ENCODE measurements at regions not wholly inside any gene's neighbourhood (a gene's known extent, or its start where the extent isn't known, plus 50 kb on each side); places are given as distances from the start of the nearest gene placed in this dataset.
A peak's percentile ranks its signal among the peaks of the same experiment; 100 is the strongest.
"Not testable (repeated sequence)": the region's sequence is repeated elsewhere in the genome, so short reads cannot be mapped to it uniquely, and the experiment has no call there.

GRCh38 chr13:109939180-109939579 lies 152.8 kb upstream of the IRS2 start:
- no peak for TF ChIP-seq CTCF (IDR thresholded peaks at IDR 0.05; ENCODE audit: unreplicated experiment)
- no peaks in the 10 kb centered on the region for H3K4me1 Mint-ChIP-seq (ENCODE audit: insufficient read depth, unreplicated experiment)
- POLR2A ChIA-PET: interaction anchor here (0.7 kb wide), 2 partner anchors 10 to 687 kb away, joined by 3 to 5 read pairs; no protein-coding TSS in a partner anchor
- no peaks in the 10 kb centered on the region for H3K36me3 Mint-ChIP-seq (ENCODE audit: insufficient read depth, unreplicated experiment)
- no TSS peak for BruUV-seq (replicated peaks)
- H3K4me3 Mint-ChIP-seq (ENCODE audit: unreplicated experiment): no peak overlapping the region
- DNase-seq (ENCODE audit: unreplicated experiment): no peak
- no peak overlapping the region for H3K27ac Mint-ChIP-seq (ENCODE audit: low read depth, unreplicated experiment)
- intact Hi-C loops (cut with micrococcal nuclease): loop anchor here (5.0 kb wide), 1 partner anchor 168 kb away; no protein-coding TSS in a partner anchor
- H3K9me3 Mint-ChIP-seq (ENCODE audit: unreplicated experiment): no peaks in the 10 kb centered on the region
- CTCF ChIA-PET: interaction anchor here (0.6 kb wide), 1 partner anchor 900 kb away, joined by 5 read pairs; no protein-coding TSS in a partner anchor
- H3K27me3 Mint-ChIP-seq (ENCODE audit: insufficient read depth, unreplicated experiment): no peaks in the 10 kb centered on the region

DNA sequence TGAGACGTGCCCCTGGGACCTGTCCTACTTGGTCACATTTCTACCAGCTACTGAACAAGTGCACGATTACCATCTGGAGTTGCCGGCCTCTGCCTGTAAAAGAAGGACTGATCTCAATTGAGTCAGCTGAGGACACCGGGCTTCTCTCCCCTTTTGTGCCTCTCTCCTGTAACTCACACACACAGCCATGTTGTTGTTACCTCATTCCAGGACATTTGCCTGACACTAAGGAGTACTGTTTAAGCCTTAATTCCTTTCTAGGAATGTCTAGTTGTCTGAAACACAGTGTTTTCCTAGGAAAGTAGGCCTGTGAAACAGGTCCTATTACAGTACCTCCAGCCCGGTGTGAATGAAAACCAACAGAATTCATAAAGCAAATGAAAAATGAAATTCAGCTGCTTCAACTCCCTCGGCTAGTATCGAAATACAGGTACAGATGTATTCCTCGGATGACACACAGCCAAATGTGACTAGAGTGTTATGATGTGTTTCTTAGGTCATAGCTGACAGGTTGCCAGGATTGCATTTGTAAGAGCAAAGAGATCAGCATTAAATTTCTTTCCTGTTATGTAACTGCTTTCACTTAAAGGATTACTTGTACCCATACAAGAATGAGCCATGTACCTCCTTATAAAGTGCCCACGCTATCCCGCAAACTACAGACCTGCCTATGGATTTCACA lies 152.0 kb upstream of the IRS2 start:
- no peaks in the 10 kb centered on the region for H3K36me3 Mint-ChIP-seq (ENCODE audit: insufficient read depth, unreplicated experiment)
- no peaks in the 10 kb centered on the region for H3K9me3 Mint-ChIP-seq (ENCODE audit: unreplicated experiment)
- TSS peak; percentile 94 for BruUV-seq (replicated peaks)
- ChIA-PET CTCF (interaction anchor here (0.6 kb wide), 1 partner anchor 1023 kb away, joined by 3 read pairs; no protein-coding TSS in a partner anchor), POLR2A (interaction anchor here (0.7 kb wide), 1 partner anchor 9 kb away, joined by 5 read pairs; no protein-coding TSS in a partner anchor)
- H3K4me3 Mint-ChIP-seq (ENCODE audit: unreplicated experiment): no peak overlapping the region
- peak; percentile 87 for DNase-seq (ENCODE audit: unreplicated experiment)
- no peak for TF ChIP-seq CTCF (IDR thresholded peaks at IDR 0.05; ENCODE audit: unreplicated experiment)
- intact Hi-C loops (cut with micrococcal nuclease): loop anchor here (5.0 kb wide), 1 partner anchor 169 kb away; no protein-coding TSS in a partner anchor
- H3K27me3 Mint-ChIP-seq (ENCODE audit: insufficient read depth, unreplicated experiment): no peaks in the 10 kb centered on the region
- no peaks in the 10 kb centered on the region for H3K4me1 Mint-ChIP-seq (ENCODE audit: insufficient read depth, unreplicated experiment)
- no peak overlapping the region for H3K27ac Mint-ChIP-seq (ENCODE audit: low read depth, unreplicated experiment)

- BruUV-seq (replicated peaks); H3K27ac Mint-ChIP-seq (ENCODE audit: low read depth, unreplicated experiment); POLR2A ChIA-PET; intact Hi-C loops (cut with micrococcal nuclease); DNase-seq (ENCODE audit: unreplicated experiment); H3K27me3 Mint-ChIP-seq (ENCODE audit: insufficient read depth, unreplicated experiment); H3K4me1 Mint-ChIP-seq (ENCODE audit: insufficient read depth, unreplicated experiment); H3K36me3 Mint-ChIP-seq (ENCODE audit: insufficient read depth, unreplicated experiment); H3K9me3 Mint-ChIP-seq (ENCODE audit: unreplicated experiment); H3K4me3 Mint-ChIP-seq (ENCODE audit: unreplicated experiment): not testable (repeated sequence)
- CTCF ChIA-PET: interaction anchor here (0.6 kb wide), 1 partner anchor 157 kb away, joined by 5 read pairs; no protein-coding TSS in a partner anchor
These were observed 148.1 kb upstream of the IRS2 start for GRCh38 chr13:109934520-109934919.

GRCh38 chr13:109933476-109933875 lies 147.1 kb upstream of the IRS2 start:
- no peaks in the 10 kb centered on the region for H3K27me3 Mint-ChIP-seq (ENCODE audit: insufficient read depth, unreplicated experiment)
- no peak overlapping the region for H3K4me3 Mint-ChIP-seq (ENCODE audit: unreplicated experiment)
- ChIA-PET POLR2A (no interaction called here), CTCF (interaction anchor here (0.9 kb wide), 1 partner anchor 71 kb away, joined by 3 read pairs; no protein-coding TSS in a partner anchor)
- no peak overlapping the region for H3K27ac Mint-ChIP-seq (ENCODE audit: low read depth, unreplicated experiment)
- intact Hi-C loops (cut with micrococcal nuclease): no loop called here
- H3K9me3 Mint-ChIP-seq (ENCODE audit: unreplicated experiment): no peaks in the 10 kb centered on the region
- H3K36me3 Mint-ChIP-seq (ENCODE audit: insufficient read depth, unreplicated experiment): no peaks in the 10 kb centered on the region
- no peak for DNase-seq (ENCODE audit: unreplicated experiment)
- no TSS peak for BruUV-seq (replicated peaks)
- no peaks in the 10 kb centered on the region for H3K4me1 Mint-ChIP-seq (ENCODE audit: insufficient read depth, unreplicated experiment)
- TF ChIP-seq CTCF (IDR thresholded peaks at IDR 0.05; ENCODE audit: unreplicated experiment): no peak

Measured in MCF 10A (cell line).